Ishikawa (cell line): ENCODE measurements at regions not wholly inside any gene's neighbourhood (a gene's known extent, or its start where the extent isn't known, plus 50 kb on each side); places are given as distances from the start of the nearest gene placed in this dataset.

ENCODE experiments used
- CEBPB ChIP-seq: IDR thresholded peaks from 2 replicates; pipeline ENCODE4 v1.6.1; 2012
- CREB1 ChIP-seq: IDR thresholded peaks from 2 replicates; pipeline ENCODE4 v1.6.1; 2012; ENCODE audit warnings: low read depth
- EGR1 ChIP-seq: IDR thresholded peaks from 2 replicates; pipeline ENCODE4 v1.6.1; 2012
- EP300 ChIP-seq: IDR thresholded peaks from 2 replicates; pipeline ENCODE4 v1.6.1; 2012; ENCODE audit warnings: borderline replicate concordance
- FOXM1 ChIP-seq: IDR thresholded peaks from 2 replicates; pipeline ENCODE4 v1.6.1; 2012; ENCODE audit warnings: low read depth, borderline replicate concordance
- NFIC ChIP-seq: IDR thresholded peaks from 2 replicates; pipeline ENCODE4 v1.6.1; 2012
- RAD21 ChIP-seq: IDR thresholded peaks from 2 replicates; pipeline ENCODE4 v1.6.1; 2012; ENCODE audit warnings: low read depth
- TAF1 ChIP-seq: IDR thresholded peaks from 2 replicates; pipeline ENCODE4 v1.6.1; 2012; ENCODE audit warnings: low read depth, mild to moderate bottlenecking
- TCF12 ChIP-seq: IDR thresholded peaks from 2 replicates; pipeline ENCODE4 v1.6.1; 2012; ENCODE audit warnings: low read depth
- TEAD4 ChIP-seq: IDR thresholded peaks from 2 replicates; pipeline ENCODE4 v1.6.1; 2012
- YY1 ChIP-seq: IDR thresholded peaks from 2 replicates; pipeline ENCODE4 v1.6.1; 2012; ENCODE audit warnings: low read depth
- ZBTB7A ChIP-seq: IDR thresholded peaks from 2 replicates; pipeline ENCODE4 v1.6.1; 2012; ENCODE audit warnings: low read depth
- TF ChIP-seq, protein P1 (sequence below): IDR thresholded peaks from 2 replicates; pipeline ENCODE4 v1.6.1; 2012
- TF ChIP-seq, protein P2 (sequence below): IDR thresholded peaks from 2 replicates; pipeline ENCODE4 v1.6.1; 2012; ENCODE audit warnings: low read depth, mild to moderate bottlenecking
- TF ChIP-seq, protein P3 (sequence below): IDR thresholded peaks from 2 replicates; pipeline ENCODE4 v1.6.1; 2012

DNA sequence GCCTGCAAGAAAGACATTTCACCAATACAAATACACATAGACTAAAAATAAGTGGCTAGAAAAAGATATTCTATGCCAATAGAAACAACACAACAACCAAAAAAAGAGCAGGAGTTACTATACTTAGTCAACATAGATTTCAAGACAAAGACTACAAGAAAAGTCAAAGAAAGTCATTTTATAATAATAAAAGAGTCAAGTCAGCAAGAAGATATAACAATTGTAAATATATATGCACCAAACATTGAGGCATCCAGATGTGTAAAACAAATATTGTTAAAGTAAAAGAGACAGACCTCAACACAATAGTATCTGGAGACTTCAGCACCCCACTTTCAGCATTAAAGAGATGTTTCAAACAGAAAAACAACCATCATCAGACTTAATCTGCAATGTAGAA is 104.6 kb downstream of the AMY1C start:
- TF ChIP-seq EGR1 (no peak), ZBTB7A (no peak), CEBPB (no peak)

DNA sequence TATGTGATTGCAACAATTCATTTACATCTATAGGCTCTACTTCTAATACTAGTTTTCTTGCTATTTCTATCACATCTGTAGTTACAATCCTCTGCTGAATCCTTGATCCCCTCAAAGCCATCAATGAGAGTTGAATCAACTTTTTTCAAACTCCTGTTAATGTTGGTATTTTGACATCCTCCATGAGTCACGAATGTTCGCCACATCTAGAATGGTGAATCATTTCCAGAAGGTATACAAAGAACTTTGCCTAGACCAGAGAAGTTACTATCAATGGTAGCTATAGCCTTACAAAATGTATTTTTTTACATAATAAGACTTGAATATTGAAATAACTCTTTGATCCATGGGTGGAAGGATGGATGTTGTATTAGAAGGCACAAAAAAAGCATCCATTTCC is 110.0 kb downstream of the AMY1C start:
- TF ChIP-seq RAD21 (no peak), FOXM1 (no peak), TEAD4 (no peak), EP300 (no peak), TCF12 (no peak), NFIC (no peak), YY1 (no peak), CEBPB (no peak), CREB1 (no peak), TAF1 (no peak), ZBTB7A (no peak), EGR1 (no peak)
- TF ChIP-seq, protein P1, sequence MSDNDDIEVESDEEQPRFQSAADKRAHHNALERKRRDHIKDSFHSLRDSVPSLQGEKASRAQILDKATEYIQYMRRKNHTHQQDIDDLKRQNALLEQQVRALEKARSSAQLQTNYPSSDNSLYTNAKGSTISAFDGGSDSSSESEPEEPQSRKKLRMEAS, result no peak
- TF ChIP-seq, protein P2, sequence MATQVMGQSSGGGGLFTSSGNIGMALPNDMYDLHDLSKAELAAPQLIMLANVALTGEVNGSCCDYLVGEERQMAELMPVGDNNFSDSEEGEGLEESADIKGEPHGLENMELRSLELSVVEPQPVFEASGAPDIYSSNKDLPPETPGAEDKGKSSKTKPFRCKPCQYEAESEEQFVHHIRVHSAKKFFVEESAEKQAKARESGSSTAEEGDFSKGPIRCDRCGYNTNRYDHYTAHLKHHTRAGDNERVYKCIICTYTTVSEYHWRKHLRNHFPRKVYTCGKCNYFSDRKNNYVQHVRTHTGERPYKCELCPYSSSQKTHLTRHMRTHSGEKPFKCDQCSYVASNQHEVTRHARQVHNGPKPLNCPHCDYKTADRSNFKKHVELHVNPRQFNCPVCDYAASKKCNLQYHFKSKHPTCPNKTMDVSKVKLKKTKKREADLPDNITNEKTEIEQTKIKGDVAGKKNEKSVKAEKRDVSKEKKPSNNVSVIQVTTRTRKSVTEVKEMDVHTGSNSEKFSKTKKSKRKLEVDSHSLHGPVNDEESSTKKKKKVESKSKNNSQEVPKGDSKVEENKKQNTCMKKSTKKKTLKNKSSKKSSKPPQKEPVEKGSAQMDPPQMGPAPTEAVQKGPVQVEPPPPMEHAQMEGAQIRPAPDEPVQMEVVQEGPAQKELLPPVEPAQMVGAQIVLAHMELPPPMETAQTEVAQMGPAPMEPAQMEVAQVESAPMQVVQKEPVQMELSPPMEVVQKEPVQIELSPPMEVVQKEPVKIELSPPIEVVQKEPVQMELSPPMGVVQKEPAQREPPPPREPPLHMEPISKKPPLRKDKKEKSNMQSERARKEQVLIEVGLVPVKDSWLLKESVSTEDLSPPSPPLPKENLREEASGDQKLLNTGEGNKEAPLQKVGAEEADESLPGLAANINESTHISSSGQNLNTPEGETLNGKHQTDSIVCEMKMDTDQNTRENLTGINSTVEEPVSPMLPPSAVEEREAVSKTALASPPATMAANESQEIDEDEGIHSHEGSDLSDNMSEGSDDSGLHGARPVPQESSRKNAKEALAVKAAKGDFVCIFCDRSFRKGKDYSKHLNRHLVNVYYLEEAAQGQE, result no peak
- TF ChIP-seq, protein P3, sequence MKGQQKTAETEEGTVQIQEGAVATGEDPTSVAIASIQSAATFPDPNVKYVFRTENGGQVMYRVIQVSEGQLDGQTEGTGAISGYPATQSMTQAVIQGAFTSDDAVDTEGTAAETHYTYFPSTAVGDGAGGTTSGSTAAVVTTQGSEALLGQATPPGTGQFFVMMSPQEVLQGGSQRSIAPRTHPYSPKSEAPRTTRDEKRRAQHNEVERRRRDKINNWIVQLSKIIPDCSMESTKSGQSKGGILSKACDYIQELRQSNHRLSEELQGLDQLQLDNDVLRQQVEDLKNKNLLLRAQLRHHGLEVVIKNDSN, result no peak

DNA sequence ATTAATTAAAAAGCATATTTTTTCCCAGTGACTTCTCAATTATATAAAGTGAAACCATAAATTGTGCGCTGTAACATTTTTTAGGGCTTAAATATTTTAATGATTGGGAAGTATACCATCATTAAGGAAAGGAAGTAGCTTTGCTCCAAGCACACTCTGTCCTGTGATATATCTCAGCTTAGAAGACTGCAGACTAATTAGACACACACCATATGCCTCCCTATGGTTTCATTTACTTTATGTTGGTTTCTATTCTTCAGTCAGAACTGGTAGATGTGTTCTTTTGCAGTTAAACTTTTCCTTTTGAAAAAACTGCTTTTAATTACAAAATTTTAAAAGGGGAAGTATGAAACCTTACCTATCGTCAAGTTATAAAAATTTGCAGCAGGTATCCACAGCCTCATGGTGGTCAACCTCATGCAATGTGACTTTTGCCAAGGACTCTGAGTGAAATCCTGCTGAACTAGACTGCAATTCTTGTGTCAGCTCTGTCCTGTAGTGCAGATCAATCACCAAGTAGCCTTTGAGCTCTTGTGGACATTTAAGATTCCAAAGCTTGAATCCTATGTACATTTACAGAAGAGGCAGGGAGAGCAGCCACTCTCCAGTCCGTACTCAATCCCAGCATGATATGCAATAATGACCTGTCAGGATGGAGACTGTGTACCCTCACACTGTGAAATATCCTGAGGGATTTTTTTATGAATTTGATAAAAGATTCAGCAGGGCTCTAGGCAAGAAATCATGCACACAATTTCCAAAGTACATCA is 149.1 kb downstream of the AMY1C start:
- TF ChIP-seq TAF1 (no peak), CREB1 (no peak), FOXM1 (no peak), NFIC (no peak), EGR1 (no peak), EP300 (no peak), TCF12 (no peak), RAD21 (no peak), ZBTB7A (no peak), TEAD4 (no peak)
- TF ChIP-seq, protein P3, result no peak
- TF ChIP-seq, protein P2, result no peak
- TF ChIP-seq, protein P1, result no peak

DNA sequence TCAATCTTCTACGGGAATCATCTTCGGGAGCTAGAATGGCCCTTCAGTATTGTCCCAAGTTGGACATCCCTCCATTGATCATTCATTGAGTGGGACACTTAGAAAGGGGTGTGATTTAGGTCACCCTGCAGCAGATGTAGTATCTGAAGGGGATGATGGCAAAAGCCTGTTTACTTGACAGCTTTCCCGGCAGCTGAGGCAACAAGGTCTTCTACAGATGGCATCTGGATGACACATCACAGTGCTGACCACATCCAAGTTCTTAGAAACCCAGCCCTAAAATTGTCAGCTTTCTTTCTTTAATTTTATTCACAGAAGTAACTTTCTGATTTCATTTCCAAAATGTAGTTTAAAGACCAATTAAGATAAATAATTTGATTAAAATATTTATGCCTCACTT is 150.3 kb downstream of the AMY1C start:
- no peak for TF ChIP-seq TAF1
- TF ChIP-seq EGR1, result no peak
- TF ChIP-seq, protein P3, result no peak
- TF ChIP-seq NFIC, result no peak
- no peak for TF ChIP-seq YY1
- TF ChIP-seq FOXM1, result no peak
- TF ChIP-seq EP300, result no peak
- TF ChIP-seq RAD21, result no peak
- no peak for TF ChIP-seq CEBPB
- TF ChIP-seq, protein P2, result no peak
- TF ChIP-seq TEAD4, result no peak
- TF ChIP-seq CREB1, result no peak
- TF ChIP-seq ZBTB7A, result no peak
- TF ChIP-seq, protein P1, result no peak
- TF ChIP-seq TCF12, result no peak
